Ishikawa (cell line): ENCODE measurements at regions not wholly inside any gene's neighbourhood (a gene's known extent, or its start where the extent isn't known, plus 50 kb on each side); places are given as distances from the start of the nearest gene placed in this dataset.

Source experiments
- CEBPB ChIP-seq: IDR thresholded peaks from 2 replicates; pipeline ENCODE4 v1.6.1; 2012
- EP300 ChIP-seq: IDR thresholded peaks from 2 replicates; pipeline ENCODE4 v1.6.1; 2012; ENCODE audit warnings: borderline replicate concordance
- FOXM1 ChIP-seq: IDR thresholded peaks from 2 replicates; pipeline ENCODE4 v1.6.1; 2012; ENCODE audit warnings: low read depth, borderline replicate concordance
- MAX ChIP-seq: IDR thresholded peaks from 2 replicates; pipeline ENCODE4 v1.6.1; 2012
- REST ChIP-seq: IDR thresholded peaks from 2 replicates; pipeline ENCODE4 v1.6.1; 2012; ENCODE audit warnings: low read depth, mild to moderate bottlenecking
- TAF1 ChIP-seq: IDR thresholded peaks from 2 replicates; pipeline ENCODE4 v1.6.1; 2012; ENCODE audit warnings: low read depth, mild to moderate bottlenecking
- YY1 ChIP-seq: IDR thresholded peaks from 2 replicates; pipeline ENCODE4 v1.6.1; 2012; ENCODE audit warnings: low read depth

- no peak for TF ChIP-seq MAX
- no peak for TF ChIP-seq EP300
- no peak for TF ChIP-seq TAF1
- TF ChIP-seq YY1, result no peak
- no peak for TF ChIP-seq CEBPB
- no peak for TF ChIP-seq REST
- TF ChIP-seq FOXM1, result no peak
These were observed 180.6 kb downstream of the DEPDC1B start for GRCh38 chr5:60519372-60519771.
